GM12873 (cell line): ENCODE measurements at regions not wholly inside any gene's neighbourhood (a gene's known extent, or its start where the extent isn't known, plus 50 kb on each side); places are given as distances from the start of the nearest gene placed in this dataset.

Experiments used
- CTCF ChIP-seq: IDR thresholded peaks from 2 replicates; pipeline ENCODE4 v1.5.1; 2012; ENCODE audit warnings: low read depth, mild to moderate bottlenecking, moderate library complexity, low read length, control low read depth; ENCODE audit not compliant: insufficient read depth; ENCODE audit errors: missing control alignments

DNA sequence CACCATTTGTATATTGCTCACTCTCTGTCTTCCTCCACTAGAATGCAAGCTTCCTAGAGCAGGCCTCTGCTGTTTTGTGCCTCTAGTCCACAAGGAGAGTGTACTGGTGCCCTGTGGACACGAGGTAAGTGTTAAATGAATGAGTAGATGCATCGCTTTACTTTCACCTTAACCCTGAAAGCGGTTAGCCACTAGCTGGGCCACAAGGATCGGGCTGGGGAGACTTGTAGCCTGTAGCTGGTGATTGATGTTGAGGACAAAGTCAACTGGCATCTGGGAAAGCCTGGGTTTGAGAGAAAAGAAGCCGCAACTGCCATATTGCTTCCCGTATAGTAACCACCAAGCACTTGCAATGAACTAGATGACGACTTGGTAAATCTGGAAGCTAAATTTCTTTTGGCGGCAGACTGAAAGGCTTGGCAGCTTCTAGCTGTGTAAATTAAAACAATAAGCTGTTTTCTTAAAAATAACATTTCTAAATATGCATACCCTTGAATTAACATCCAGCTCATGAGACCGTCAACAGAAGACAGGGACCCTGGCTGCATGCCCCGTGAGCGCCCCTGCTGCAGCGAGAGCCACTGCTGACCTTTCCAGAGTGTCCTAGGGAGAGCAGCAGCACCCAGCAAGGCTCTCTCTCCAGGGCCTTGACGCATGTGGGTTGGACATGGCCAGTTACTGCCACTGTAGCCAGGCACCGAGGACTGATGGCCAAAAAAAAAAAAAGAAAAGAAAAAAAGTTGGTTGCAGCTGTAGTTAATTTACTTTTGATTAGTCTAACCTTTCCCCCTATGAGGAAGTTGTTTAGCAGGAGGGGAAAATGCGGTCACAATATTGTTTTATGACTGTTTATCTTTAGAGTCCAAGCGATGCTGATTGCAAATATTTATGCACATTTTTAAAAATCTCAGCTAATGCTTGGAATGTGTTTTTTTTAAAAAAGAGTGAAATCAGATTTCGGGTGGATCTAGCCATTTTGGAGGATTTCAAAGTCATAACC, 315.1 kb downstream of the TFAP2C start:
- TF ChIP-seq CTCF: no peak

DNA sequence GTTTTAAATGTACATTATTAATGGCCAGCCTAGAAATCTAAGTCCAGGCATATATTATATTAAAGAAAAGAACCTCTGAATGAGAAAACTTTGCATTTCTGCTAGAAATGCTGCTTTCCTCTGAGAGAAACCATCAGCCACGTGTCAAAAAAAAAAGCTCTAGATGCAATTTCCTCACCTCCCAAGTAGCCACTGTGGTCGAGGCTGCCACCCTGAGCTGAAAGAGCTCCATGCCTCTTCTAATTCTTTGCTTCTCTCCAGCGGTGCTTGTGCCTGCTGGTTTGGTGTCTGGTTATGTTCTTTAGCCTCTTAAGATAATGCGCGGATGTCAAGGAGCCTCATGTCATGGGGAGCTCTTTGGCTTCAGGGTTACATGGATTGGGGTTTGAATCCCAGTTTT, 316.0 kb downstream of the TFAP2C start:
- TF ChIP-seq CTCF: no peak

DNA sequence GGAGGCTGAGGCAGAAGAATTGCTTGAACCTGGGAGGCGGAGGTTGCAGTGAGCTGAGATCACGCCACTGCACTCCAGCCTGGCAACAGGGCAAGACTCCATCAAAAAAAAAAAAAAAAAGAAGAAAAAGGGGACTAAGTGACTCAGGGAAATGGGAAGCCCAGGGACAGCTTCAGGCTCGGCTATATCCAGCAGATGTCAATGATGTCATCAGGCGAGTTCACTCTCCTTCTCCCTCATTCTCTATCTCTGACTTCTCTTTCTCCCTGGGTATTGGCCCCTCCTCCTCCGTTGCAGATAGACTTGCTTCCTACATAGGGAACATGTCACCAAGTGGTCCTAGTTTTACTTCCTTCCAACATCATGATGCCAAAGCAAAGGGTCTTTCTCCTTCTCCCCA, 316.8 kb downstream of the TFAP2C start:
- TF ChIP-seq CTCF: no peak

DNA sequence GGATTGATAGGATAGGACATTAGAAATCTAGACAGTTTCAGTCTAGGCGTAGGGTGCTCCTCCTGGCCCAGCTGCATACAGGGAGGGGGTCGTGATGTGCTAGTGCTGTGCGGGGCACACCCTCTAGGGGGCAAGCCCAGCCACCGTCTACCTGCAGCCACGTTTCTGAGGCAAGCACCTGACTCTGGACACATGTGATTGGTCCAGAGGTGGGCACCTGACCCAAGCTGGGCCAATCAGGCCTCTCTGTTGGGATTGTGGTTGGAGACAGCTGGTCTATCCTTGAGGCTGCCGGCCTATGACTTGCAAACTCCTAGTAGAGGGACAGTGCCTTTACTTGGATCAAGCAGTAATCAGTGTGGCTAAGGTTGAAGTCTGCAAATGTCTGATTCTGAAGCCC, 317.1 kb downstream of the BMP7 start:
- no peak for TF ChIP-seq CTCF

DNA sequence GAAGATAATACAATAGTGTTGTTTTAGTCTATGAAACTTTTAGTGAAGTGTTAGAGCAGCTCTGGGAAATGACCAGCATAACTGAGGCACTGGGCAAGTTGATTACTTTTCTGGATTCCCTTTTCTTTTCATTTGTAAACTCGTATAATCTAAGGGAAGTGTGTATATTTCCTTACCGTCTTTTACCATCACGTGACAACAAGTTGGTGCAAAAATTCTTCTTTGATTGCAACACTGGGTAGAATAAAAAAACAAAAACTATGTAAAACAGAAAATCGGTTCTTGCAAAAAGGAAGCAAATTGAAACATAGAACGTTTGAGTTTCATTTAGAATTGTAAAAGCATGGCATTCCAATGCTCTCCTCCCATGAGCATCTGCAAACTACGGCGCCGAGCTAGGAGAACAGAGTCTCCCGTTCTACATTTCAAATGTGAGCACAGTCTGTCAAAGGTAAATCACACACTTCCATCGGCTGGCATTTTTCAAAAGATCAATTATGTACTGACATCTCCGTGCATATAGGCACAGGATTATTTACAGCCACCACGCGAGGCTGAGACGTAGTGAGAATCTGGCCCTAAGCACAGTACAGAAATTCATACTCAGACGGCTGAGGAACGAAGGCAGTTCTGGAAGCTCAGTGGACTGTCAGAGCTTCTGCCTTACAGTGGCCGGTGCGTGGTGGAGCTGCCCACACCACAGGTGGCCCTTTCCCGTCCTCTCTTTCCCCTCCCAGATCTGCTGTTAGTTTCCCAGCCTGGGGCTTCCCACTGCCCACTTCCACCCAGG, 314.0 kb downstream of the BMP7 start:
- no peak for TF ChIP-seq CTCF

- TF ChIP-seq CTCF: no peak
Observed at GRCh38 chr20:56953048-56953586, 313.3 kb downstream of the BMP7 start.

GRCh38 chr20:56954797-56955196, 311.6 kb downstream of the BMP7 start:
- no peak for TF ChIP-seq CTCF
